OCI-LY7 (cell line): ENCODE measurements at regions not wholly inside any gene's neighbourhood (a gene's known extent, or its start where the extent isn't known, plus 50 kb on each side); places are given as distances from the start of the nearest gene placed in this dataset.
"Not testable (repeated sequence)": the region's sequence is repeated elsewhere in the genome, so short reads cannot be mapped to it uniquely, and the experiment has no call there.

Experiments
- BruUV-seq: library from RNA; stranded (reverse); fragments of 400-500 nt; replicated peaks from 2 replicates; lab custom pipeline; 2021; lab: Mats Ljungman, UMichigan
- CTCF ChIA-PET: fragments of 300-600 bp; sonication (Branson Sonifier 250); formaldehyde crosslinking; loops from one replicate; lab custom pipeline; 2022; ENCODE audit warnings: antibody characterized with exemption; ENCODE audit not compliant: unreplicated experiment; lab: Charles Lee
- POLR2A ChIA-PET: fragments of 300-600 bp; sonication (Branson Sonifier 250); formaldehyde crosslinking; loops from one replicate; lab custom pipeline; 2022; ENCODE audit warnings: antibody characterized with exemption; lab: Charles Lee
- DNase-seq: peaks from one replicate; pipeline ENCODE4 v3.0.0-alpha.2; 2015; ENCODE audit warnings: low spot score
- H2AFZ ChIP-seq: fragments of 200-600 bp; sonication (generic), shearing (Covaris generic); 2 replicates; pipeline ENCODE4 v1.6.1; 2014; ENCODE audit warnings: mild to moderate bottlenecking, antibody characterized with exemption, low read length, moderate library complexity
- H3K27ac ChIP-seq: fragments of 200-600 bp; sonication (generic); 2 replicates; pipeline ENCODE4 v1.5.1; 2014; ENCODE audit warnings: mixed run types, low read depth, mild to moderate bottlenecking, moderate library complexity, low read length, inconsistent platforms; ENCODE audit not compliant: poor library complexity, severe bottlenecking
- H3K36me3 ChIP-seq: fragments of 200-600 bp; sonication (generic); 2 replicates; pipeline ENCODE4 v1.6.1; 2014; ENCODE audit warnings: mild to moderate bottlenecking, antibody characterized with exemption, low read length, moderate library complexity, mixed read lengths; ENCODE audit not compliant: insufficient read depth
- H3K4me1 ChIP-seq: fragments of 200-600 bp; sonication (generic); 2 replicates; pipeline ENCODE4 v1.5.1; 2014; ENCODE audit warnings: mild to moderate bottlenecking, low read length; ENCODE audit not compliant: insufficient read depth, poor library complexity, severe bottlenecking
- H3K4me2 ChIP-seq: fragments of 200-600 bp; sonication (generic); 2 replicates; pipeline ENCODE4 v1.6.1; 2014; ENCODE audit warnings: mild to moderate bottlenecking, low read length
- H3K4me3 ChIP-seq: fragments of 200-600 bp; sonication (generic); 2 replicates; pipeline ENCODE4 v1.5.1; 2014; ENCODE audit warnings: mild to moderate bottlenecking, low read depth, low read length; ENCODE audit not compliant: poor library complexity, severe bottlenecking
- H3K79me2 ChIP-seq: fragments of 200-600 bp; sonication (generic); 2 replicates; pipeline ENCODE4 v1.6.1; 2016; ENCODE audit warnings: low read depth, mild to moderate bottlenecking, low read length, moderate library complexity, mixed read lengths; ENCODE audit not compliant: insufficient read depth
- H3K9me2 ChIP-seq: fragments of 200-600 bp; sonication (generic); 2 replicates; pipeline ENCODE4 v1.6.1; 2016; ENCODE audit warnings: mild to moderate bottlenecking, low read length, mixed read lengths; ENCODE audit not compliant: insufficient read depth
- H3K9me3 ChIP-seq: fragments of 200-600 bp; sonication (generic); 2 replicates; pipeline ENCODE4 v1.6.1; 2014; ENCODE audit warnings: mild to moderate bottlenecking, mixed run types, low read length, mixed read lengths
- H4K20me1 ChIP-seq: fragments of 200-600 bp; sonication (generic); 2 replicates; pipeline ENCODE4 v1.6.1; 2014; ENCODE audit warnings: mild to moderate bottlenecking, antibody characterized with exemption, low read length, moderate library complexity, mixed read lengths; ENCODE audit not compliant: insufficient read depth
- EZH2phosphoT487 ChIP-seq: fragments of 200-600 bp; sonication (generic); IDR thresholded peaks from 2 replicates; pipeline ENCODE4 v1.6.1; 2018; ENCODE audit warnings: low read depth, borderline replicate concordance, mild to moderate bottlenecking, mixed run types, antibody characterized with exemption, low read length, moderate library complexity, mixed read lengths
- intact Hi-C: fragments of 100-400 bp; cut with micrococcal nuclease; formaldehyde crosslinking; loops from one replicate; pipeline ENCODE4 v1.10.0; 2022; ENCODE audit not compliant: unreplicated experiment
- TF ChIP-seq, protein P1 (sequence below): fragments of 200-600 bp; sonication (generic); conservative IDR thresholded peaks from 2 replicates; pipeline ENCODE4 v1.5.1; 2014; ENCODE audit warnings: mild to moderate bottlenecking, antibody characterized with exemption, low read length, moderate library complexity, mixed read lengths

DNA sequence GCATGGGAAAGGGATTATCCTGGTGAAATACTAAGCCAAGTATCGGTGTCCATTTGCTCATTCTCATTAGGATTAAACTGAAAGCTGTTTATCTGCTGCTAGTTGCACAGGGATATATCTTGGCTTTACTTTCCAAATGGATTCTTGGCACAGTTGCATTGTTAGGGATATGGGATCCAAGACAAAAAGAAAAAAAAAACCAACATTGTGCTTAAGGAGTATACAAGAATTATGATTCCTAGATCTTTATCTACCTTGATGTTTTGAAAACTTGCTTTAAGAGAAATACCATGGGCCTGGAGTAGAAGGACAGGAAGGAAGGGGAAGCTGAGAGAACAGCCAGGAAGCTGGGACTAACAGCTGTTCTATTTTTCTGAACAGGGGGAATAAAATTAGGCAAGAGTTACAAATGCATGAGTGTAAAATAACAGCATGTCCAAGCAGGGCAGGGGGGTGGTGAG is 107.6 kb downstream of the ATXN3L start:
- Histone ChIP-seq H3K79me2 (no peaks in the 10 kb centered on the region), H2AFZ (no peak overlapping the region), H3K4me3 (no peak overlapping the region), H3K4me2 (no peak overlapping the region), H3K4me1 (no peaks in the 10 kb centered on the region), H3K9me2 (no peaks in the 10 kb centered on the region), H3K27ac (no peak overlapping the region), H3K9me3 (no peaks in the 10 kb centered on the region), H4K20me1 (no peaks in the 10 kb centered on the region), H3K36me3 (no peaks in the 10 kb centered on the region)
- ChIA-PET CTCF (no interaction called here), POLR2A (interaction anchor here (1.0 kb wide), 1 partner anchor 18 kb away, joined by 5 read pairs; no protein-coding TSS in a partner anchor)
- TF ChIP-seq EZH2phosphoT487: no peak
- TF ChIP-seq, protein P1, sequence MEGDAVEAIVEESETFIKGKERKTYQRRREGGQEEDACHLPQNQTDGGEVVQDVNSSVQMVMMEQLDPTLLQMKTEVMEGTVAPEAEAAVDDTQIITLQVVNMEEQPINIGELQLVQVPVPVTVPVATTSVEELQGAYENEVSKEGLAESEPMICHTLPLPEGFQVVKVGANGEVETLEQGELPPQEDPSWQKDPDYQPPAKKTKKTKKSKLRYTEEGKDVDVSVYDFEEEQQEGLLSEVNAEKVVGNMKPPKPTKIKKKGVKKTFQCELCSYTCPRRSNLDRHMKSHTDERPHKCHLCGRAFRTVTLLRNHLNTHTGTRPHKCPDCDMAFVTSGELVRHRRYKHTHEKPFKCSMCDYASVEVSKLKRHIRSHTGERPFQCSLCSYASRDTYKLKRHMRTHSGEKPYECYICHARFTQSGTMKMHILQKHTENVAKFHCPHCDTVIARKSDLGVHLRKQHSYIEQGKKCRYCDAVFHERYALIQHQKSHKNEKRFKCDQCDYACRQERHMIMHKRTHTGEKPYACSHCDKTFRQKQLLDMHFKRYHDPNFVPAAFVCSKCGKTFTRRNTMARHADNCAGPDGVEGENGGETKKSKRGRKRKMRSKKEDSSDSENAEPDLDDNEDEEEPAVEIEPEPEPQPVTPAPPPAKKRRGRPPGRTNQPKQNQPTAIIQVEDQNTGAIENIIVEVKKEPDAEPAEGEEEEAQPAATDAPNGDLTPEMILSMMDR: no peak
- DNase-seq: no peak
- BruUV-seq: no TSS peak
- intact Hi-C loops: no loop called here

DNA sequence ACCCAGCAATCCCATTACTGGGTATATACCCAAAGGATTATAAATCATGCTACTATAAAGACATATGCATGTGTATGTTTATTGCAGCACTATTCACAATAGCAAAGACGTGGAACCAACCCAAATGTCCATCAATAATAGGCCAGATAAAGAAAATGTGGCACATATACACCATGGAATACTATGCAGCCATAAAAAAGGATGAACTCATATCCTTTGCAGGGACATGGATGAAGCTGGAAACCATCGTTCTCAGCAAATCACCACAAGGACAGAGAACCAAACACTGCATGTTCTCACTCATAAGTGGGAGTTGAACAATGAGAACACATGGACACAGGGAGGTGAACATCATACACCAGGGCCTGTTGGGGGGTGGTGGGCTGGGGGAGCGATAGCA is 109.7 kb downstream of the ATXN3L start:
- H4K20me1 ChIP-seq, intact Hi-C loops, H3K4me2 ChIP-seq, H3K9me2 ChIP-seq, H3K27ac ChIP-seq, DNase-seq, POLR2A ChIA-PET, H2AFZ ChIP-seq, H3K9me3 ChIP-seq, H3K79me2 ChIP-seq, CTCF ChIA-PET, H3K36me3 ChIP-seq, H3K4me3 ChIP-seq, H3K4me1 ChIP-seq, BruUV-seq: not testable (repeated sequence)

DNA sequence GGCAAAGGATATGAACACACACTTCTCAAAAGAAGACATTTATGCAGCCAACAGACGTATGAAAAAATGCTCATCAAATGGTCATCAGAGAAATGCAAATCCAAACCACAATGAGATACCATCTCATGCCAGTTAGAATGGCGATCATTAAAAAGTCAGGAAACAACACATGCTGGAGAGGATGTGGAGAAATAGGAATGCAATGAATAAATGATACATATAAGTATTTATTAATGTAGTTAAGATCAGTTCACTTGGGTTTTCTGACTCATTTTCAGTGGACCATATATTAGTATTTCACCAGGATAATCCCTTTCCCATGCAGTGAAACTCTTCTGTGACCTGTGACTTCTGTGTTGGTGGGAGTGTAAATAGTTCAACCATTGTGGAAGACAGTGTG is 110.1 kb downstream of the ATXN3L start:
- H3K27ac ChIP-seq, H3K36me3 ChIP-seq, H3K9me2 ChIP-seq, H3K4me1 ChIP-seq, H3K4me2 ChIP-seq, H2AFZ ChIP-seq, H3K79me2 ChIP-seq, H4K20me1 ChIP-seq, POLR2A ChIA-PET, BruUV-seq, intact Hi-C loops, CTCF ChIA-PET, DNase-seq, H3K4me3 ChIP-seq, H3K9me3 ChIP-seq: not testable (repeated sequence)
